ENCODE measurements at regions not wholly inside any gene's neighbourhood (a gene's known extent, or its start where the extent isn't known, plus 50 kb on each side); places are given as distances from the start of the nearest gene placed in this dataset.

DNA sequence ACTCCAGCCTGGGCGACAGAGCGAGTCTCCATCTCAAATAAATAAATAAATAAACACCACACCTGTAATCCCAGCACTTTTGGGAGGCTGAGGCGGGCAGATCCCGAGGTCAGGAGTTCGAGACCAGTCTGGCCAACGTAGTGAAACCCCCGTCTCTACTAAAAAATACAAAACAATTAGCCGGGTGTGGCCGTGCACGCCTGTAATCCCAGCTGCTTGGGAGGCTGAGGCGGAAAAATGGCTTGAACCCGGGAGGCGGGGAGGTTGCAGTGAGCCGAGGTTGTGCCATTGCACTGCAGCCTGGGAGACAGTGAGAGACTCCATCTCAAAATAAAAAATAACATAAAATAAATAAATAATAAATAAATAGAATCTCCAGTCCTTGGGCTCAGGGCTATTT is 185.8 kb downstream of the SHOX start:
- TF ChIP-seq ZFP30 (CRISPR knock-in tag; IDR thresholded peaks at IDR 0.05) (no peak), ISL1 (CRISPR knock-in tag; IDR thresholded peaks at IDR 0.05) (no peak), ARNTL (CRISPR knock-in tag; IDR thresholded peaks at IDR 0.05; ENCODE audit: borderline replicate concordance, low read depth) (no peak), ESRRG (CRISPR knock-in tag; IDR thresholded peaks at IDR 0.05) (no peak), ZFP3 (CRISPR knock-in tag; IDR thresholded peaks at IDR 0.05) (no peak), ZNF8 (CRISPR knock-in tag; IDR thresholded peaks at IDR 0.05) (no peak), RARB (CRISPR knock-in tag; IDR thresholded peaks at IDR 0.05) (no peak), TCF4 (CRISPR knock-in tag; IDR thresholded peaks at IDR 0.05; ENCODE audit: borderline replicate concordance) (no peak), BACH2 (CRISPR knock-in tag; IDR thresholded peaks at IDR 0.05; ENCODE audit: borderline replicate concordance) (no peak), ZC3H10 (CRISPR knock-in tag; IDR thresholded peaks at IDR 0.05) (no peak)
- TF ChIP-seq, protein P1, sequence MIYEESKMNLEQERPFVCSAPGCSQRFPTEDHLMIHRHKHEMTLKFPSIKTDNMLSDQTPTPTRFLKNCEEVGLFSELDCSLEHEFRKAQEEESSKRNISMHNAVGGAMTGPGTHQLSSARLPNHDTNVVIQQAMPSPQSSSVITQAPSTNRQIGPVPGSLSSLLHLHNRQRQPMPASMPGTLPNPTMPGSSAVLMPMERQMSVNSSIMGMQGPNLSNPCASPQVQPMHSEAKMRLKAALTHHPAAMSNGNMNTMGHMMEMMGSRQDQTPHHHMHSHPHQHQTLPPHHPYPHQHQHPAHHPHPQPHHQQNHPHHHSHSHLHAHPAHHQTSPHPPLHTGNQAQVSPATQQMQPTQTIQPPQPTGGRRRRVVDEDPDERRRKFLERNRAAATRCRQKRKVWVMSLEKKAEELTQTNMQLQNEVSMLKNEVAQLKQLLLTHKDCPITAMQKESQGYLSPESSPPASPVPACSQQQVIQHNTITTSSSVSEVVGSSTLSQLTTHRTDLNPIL (CRISPR knock-in tag; IDR thresholded peaks at IDR 0.05; ENCODE audit: low read depth): no peak
- TF ChIP-seq, protein P2, sequence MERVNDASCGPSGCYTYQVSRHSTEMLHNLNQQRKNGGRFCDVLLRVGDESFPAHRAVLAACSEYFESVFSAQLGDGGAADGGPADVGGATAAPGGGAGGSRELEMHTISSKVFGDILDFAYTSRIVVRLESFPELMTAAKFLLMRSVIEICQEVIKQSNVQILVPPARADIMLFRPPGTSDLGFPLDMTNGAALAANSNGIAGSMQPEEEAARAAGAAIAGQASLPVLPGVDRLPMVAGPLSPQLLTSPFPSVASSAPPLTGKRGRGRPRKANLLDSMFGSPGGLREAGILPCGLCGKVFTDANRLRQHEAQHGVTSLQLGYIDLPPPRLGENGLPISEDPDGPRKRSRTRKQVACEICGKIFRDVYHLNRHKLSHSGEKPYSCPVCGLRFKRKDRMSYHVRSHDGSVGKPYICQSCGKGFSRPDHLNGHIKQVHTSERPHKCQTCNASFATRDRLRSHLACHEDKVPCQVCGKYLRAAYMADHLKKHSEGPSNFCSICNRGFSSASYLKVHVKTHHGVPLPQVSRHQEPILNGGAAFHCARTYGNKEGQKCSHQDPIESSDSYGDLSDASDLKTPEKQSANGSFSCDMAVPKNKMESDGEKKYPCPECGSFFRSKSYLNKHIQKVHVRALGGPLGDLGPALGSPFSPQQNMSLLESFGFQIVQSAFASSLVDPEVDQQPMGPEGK (CRISPR knock-in tag; IDR thresholded peaks at IDR 0.05; ENCODE audit: borderline replicate concordance): no peak
- TF ChIP-seq, protein P3, sequence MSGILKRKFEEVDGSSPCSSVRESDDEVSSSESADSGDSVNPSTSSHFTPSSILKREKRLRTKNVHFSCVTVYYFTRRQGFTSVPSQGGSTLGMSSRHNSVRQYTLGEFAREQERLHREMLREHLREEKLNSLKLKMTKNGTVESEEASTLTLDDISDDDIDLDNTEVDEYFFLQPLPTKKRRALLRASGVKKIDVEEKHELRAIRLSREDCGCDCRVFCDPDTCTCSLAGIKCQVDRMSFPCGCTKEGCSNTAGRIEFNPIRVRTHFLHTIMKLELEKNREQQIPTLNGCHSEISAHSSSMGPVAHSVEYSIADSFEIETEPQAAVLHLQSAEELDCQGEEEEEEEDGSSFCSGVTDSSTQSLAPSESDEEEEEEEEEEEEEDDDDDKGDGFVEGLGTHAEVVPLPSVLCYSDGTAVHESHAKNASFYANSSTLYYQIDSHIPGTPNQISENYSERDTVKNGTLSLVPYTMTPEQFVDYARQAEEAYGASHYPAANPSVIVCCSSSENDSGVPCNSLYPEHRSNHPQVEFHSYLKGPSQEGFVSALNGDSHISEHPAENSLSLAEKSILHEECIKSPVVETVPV (CRISPR knock-in tag; IDR thresholded peaks at IDR 0.05): no peak
